ENCODE measurements at regions not wholly inside any gene's neighbourhood (a gene's known extent, or its start where the extent isn't known, plus 50 kb on each side); places are given as distances from the start of the nearest gene placed in this dataset.
"Not testable (repeated sequence)": the region's sequence is repeated elsewhere in the genome, so short reads cannot be mapped to it uniquely, and the experiment has no call there.

DNA sequence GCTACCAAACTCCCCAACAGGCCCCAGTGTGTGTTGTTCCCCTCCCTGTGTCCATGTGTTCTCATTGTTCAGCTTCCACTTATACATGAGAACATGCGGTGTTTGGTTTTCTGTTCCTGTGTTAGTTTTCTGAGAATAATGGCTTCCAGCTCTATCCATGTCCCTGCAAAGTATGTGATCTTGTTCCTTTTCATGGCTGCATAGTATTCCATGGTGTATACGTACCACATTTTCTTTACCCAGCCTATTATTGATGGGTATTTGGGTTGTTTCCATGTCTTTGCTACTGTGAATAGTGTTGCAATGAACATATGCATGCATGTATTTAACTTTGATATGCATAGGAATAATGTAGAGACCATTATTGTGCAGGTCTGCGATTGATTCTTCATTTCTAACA lies 847.4 kb upstream of the ZEB2 start:
- not testable (repeated sequence) for TF ChIP-seq ARNTL (CRISPR knock-in tag; IDR thresholded peaks at IDR 0.05; ENCODE audit: borderline replicate concordance, low read depth); CSDC2 (CRISPR knock-in tag; IDR thresholded peaks at IDR 0.05); RARB (CRISPR knock-in tag; IDR thresholded peaks at IDR 0.05); ZFP3 (CRISPR knock-in tag; IDR thresholded peaks at IDR 0.05); ZC3H10 (CRISPR knock-in tag; IDR thresholded peaks at IDR 0.05); ZNF70 (CRISPR knock-in tag; IDR thresholded peaks at IDR 0.05); BACH2 (CRISPR knock-in tag; IDR thresholded peaks at IDR 0.05; ENCODE audit: borderline replicate concordance); ZFP30 (CRISPR knock-in tag; IDR thresholded peaks at IDR 0.05); TCF4 (CRISPR knock-in tag; IDR thresholded peaks at IDR 0.05; ENCODE audit: borderline replicate concordance)
- TF ChIP-seq, protein P1, sequence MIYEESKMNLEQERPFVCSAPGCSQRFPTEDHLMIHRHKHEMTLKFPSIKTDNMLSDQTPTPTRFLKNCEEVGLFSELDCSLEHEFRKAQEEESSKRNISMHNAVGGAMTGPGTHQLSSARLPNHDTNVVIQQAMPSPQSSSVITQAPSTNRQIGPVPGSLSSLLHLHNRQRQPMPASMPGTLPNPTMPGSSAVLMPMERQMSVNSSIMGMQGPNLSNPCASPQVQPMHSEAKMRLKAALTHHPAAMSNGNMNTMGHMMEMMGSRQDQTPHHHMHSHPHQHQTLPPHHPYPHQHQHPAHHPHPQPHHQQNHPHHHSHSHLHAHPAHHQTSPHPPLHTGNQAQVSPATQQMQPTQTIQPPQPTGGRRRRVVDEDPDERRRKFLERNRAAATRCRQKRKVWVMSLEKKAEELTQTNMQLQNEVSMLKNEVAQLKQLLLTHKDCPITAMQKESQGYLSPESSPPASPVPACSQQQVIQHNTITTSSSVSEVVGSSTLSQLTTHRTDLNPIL (CRISPR knock-in tag; IDR thresholded peaks at IDR 0.05; ENCODE audit: low read depth): not testable (repeated sequence)
- TF ChIP-seq, protein P2, sequence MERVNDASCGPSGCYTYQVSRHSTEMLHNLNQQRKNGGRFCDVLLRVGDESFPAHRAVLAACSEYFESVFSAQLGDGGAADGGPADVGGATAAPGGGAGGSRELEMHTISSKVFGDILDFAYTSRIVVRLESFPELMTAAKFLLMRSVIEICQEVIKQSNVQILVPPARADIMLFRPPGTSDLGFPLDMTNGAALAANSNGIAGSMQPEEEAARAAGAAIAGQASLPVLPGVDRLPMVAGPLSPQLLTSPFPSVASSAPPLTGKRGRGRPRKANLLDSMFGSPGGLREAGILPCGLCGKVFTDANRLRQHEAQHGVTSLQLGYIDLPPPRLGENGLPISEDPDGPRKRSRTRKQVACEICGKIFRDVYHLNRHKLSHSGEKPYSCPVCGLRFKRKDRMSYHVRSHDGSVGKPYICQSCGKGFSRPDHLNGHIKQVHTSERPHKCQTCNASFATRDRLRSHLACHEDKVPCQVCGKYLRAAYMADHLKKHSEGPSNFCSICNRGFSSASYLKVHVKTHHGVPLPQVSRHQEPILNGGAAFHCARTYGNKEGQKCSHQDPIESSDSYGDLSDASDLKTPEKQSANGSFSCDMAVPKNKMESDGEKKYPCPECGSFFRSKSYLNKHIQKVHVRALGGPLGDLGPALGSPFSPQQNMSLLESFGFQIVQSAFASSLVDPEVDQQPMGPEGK (CRISPR knock-in tag; IDR thresholded peaks at IDR 0.05; ENCODE audit: borderline replicate concordance): not testable (repeated sequence)
- TF ChIP-seq, protein P3, sequence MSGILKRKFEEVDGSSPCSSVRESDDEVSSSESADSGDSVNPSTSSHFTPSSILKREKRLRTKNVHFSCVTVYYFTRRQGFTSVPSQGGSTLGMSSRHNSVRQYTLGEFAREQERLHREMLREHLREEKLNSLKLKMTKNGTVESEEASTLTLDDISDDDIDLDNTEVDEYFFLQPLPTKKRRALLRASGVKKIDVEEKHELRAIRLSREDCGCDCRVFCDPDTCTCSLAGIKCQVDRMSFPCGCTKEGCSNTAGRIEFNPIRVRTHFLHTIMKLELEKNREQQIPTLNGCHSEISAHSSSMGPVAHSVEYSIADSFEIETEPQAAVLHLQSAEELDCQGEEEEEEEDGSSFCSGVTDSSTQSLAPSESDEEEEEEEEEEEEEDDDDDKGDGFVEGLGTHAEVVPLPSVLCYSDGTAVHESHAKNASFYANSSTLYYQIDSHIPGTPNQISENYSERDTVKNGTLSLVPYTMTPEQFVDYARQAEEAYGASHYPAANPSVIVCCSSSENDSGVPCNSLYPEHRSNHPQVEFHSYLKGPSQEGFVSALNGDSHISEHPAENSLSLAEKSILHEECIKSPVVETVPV (CRISPR knock-in tag; IDR thresholded peaks at IDR 0.05): not testable (repeated sequence)
- TF ChIP-seq, protein P4, sequence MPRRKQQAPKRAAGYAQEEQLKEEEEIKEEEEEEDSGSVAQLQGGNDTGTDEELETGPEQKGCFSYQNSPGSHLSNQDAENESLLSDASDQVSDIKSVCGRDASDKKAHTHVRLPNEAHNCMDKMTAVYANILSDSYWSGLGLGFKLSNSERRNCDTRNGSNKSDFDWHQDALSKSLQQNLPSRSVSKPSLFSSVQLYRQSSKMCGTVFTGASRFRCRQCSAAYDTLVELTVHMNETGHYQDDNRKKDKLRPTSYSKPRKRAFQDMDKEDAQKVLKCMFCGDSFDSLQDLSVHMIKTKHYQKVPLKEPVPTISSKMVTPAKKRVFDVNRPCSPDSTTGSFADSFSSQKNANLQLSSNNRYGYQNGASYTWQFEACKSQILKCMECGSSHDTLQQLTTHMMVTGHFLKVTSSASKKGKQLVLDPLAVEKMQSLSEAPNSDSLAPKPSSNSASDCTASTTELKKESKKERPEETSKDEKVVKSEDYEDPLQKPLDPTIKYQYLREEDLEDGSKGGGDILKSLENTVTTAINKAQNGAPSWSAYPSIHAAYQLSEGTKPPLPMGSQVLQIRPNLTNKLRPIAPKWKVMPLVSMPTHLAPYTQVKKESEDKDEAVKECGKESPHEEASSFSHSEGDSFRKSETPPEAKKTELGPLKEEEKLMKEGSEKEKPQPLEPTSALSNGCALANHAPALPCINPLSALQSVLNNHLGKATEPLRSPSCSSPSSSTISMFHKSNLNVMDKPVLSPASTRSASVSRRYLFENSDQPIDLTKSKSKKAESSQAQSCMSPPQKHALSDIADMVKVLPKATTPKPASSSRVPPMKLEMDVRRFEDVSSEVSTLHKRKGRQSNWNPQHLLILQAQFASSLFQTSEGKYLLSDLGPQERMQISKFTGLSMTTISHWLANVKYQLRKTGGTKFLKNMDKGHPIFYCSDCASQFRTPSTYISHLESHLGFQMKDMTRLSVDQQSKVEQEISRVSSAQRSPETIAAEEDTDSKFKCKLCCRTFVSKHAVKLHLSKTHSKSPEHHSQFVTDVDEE (CRISPR knock-in tag; IDR thresholded peaks at IDR 0.05): not testable (repeated sequence)
